ENCODE measurements at regions not wholly inside any gene's neighbourhood (a gene's known extent, or its start where the extent isn't known, plus 50 kb on each side); places are given as distances from the start of the nearest gene placed in this dataset.

GRCh38 chr10:30172091-30172490 is 112.7 kb upstream of the JCAD start:
- no peaks in the 10 kb centered on the region for H3K9me2 ChIP-seq (ENCODE audit: insufficient read depth, low read length)
- no peak overlapping the region for H3K4me2 ChIP-seq (ENCODE audit: low read length)
- H3K4me3 ChIP-seq (ENCODE audit: low read depth, low read length, poor library complexity, severe bottlenecking), result no peak overlapping the region
- H4K20me1 ChIP-seq (ENCODE audit: insufficient read depth, low read length), result no peaks in the 10 kb centered on the region
- no peak for TF ChIP-seq CTCF (conservative IDR thresholded peaks at IDR 0.05; ENCODE audit: low read length)
- no peak for TF ChIP-seq EZH2phosphoT487 (IDR thresholded peaks at IDR 0.05; ENCODE audit: borderline replicate concordance, low read depth, low read length)
- no peak for DNase-seq (ENCODE audit: low spot score)
- no peaks in the 10 kb centered on the region for H3K9me3 ChIP-seq (ENCODE audit: low read length)
- no TSS peak for BruUV-seq (replicated peaks)
- POLR2A ChIA-PET, result interaction anchor here (1.2 kb wide), 1 partner anchor 19 kb away, joined by 3 read pairs; no protein-coding TSS in a partner anchor
- intact Hi-C loops (cut with micrococcal nuclease; ENCODE audit: unreplicated experiment), result no loop called here
- no peaks in the 10 kb centered on the region for H3K79me2 ChIP-seq (ENCODE audit: insufficient read depth, low read depth, low read length)
- no peak overlapping the region for H3K27ac ChIP-seq (ENCODE audit: low read depth, low read length, poor library complexity, severe bottlenecking)
- no peaks in the 10 kb centered on the region for H3K4me1 ChIP-seq (ENCODE audit: insufficient read depth, low read length, poor library complexity, severe bottlenecking)
- no peaks in the 10 kb centered on the region for H3K36me3 ChIP-seq (ENCODE audit: insufficient read depth, low read length)
- CTCF ChIA-PET (ENCODE audit: unreplicated experiment), result no interaction called here
- no peak overlapping the region for H2AFZ ChIP-seq (ENCODE audit: low read length)

DNA sequence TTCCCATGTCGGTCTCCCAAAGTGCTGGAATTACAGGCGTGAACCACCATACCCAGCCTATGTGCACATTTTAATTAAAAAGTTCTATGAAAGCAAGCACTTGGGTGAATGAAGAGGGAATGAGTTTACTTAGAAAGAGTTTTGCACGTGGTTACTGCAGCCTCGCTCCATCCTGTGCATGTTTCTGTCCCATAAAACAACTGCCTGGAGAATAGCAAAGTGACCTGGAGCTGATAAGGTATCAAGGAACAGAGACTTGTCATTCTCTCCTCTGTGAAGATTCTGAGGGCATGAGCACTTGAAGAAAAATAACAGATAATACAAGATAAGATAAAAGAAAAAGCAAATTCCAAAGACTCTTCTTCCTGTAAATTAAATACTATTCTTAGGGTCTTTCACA is 112.2 kb upstream of the JCAD start:
- no peak overlapping the region for H3K4me2 ChIP-seq (ENCODE audit: low read length)
- DNase-seq (ENCODE audit: low spot score), result no peak
- intact Hi-C loops (cut with micrococcal nuclease; ENCODE audit: unreplicated experiment), result no loop called here
- no peak overlapping the region for H3K27ac ChIP-seq (ENCODE audit: low read depth, low read length, poor library complexity, severe bottlenecking)
- no peaks in the 10 kb centered on the region for H3K36me3 ChIP-seq (ENCODE audit: insufficient read depth, low read length)
- no peaks in the 10 kb centered on the region for H3K79me2 ChIP-seq (ENCODE audit: insufficient read depth, low read depth, low read length)
- ChIA-PET CTCF (ENCODE audit: unreplicated experiment) (no interaction called here), POLR2A (interaction anchor here (1.2 kb wide), 1 partner anchor 19 kb away, joined by 3 read pairs; no protein-coding TSS in a partner anchor)
- H3K4me1 ChIP-seq (ENCODE audit: insufficient read depth, low read length, poor library complexity, severe bottlenecking), result no peaks in the 10 kb centered on the region
- TF ChIP-seq CTCF (conservative IDR thresholded peaks at IDR 0.05; ENCODE audit: low read length) (no peak), EZH2phosphoT487 (IDR thresholded peaks at IDR 0.05; ENCODE audit: borderline replicate concordance, low read depth, low read length) (no peak)
- no peak overlapping the region for H2AFZ ChIP-seq (ENCODE audit: low read length)
- H4K20me1 ChIP-seq (ENCODE audit: insufficient read depth, low read length), result no peaks in the 10 kb centered on the region
- BruUV-seq (replicated peaks), result no TSS peak
- no peaks in the 10 kb centered on the region for H3K9me3 ChIP-seq (ENCODE audit: low read length)
- H3K4me3 ChIP-seq (ENCODE audit: low read depth, low read length, poor library complexity, severe bottlenecking), result no peak overlapping the region
- H3K9me2 ChIP-seq (ENCODE audit: insufficient read depth, low read length), result no peaks in the 10 kb centered on the region

DNA sequence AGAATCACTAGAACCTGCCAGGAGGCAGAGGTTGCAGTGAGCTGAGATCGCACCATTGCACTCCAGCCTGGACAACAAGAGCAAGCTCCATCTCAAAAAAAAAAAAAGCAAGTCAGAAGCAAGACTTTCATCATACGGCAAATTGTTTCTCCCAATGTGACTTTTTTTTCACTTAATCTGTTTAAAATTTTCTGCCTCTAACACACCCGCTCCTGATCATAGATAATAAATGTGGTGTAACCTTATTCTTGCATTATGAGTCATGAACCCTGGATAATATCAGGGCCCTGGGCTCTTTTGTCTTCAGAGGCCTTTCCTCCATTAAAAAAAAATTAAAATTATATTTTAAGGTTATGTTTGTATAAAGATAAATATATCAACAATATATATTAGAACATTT is 111.4 kb upstream of the JCAD start:
- BruUV-seq (replicated peaks), result no TSS peak
- Histone ChIP-seq H3K36me3 (ENCODE audit: insufficient read depth, low read length) (no peaks in the 10 kb centered on the region), H3K4me2 (ENCODE audit: low read length) (no peak overlapping the region), H3K4me3 (ENCODE audit: low read depth, low read length, poor library complexity, severe bottlenecking) (no peak overlapping the region), H3K79me2 (ENCODE audit: insufficient read depth, low read depth, low read length) (no peaks in the 10 kb centered on the region), H2AFZ (ENCODE audit: low read length) (no peak overlapping the region), H3K9me2 (ENCODE audit: insufficient read depth, low read length) (no peaks in the 10 kb centered on the region), H4K20me1 (ENCODE audit: insufficient read depth, low read length) (no peaks in the 10 kb centered on the region), H3K4me1 (ENCODE audit: insufficient read depth, low read length, poor library complexity, severe bottlenecking) (no peaks in the 10 kb centered on the region), H3K27ac (ENCODE audit: low read depth, low read length, poor library complexity, severe bottlenecking) (no peak overlapping the region), H3K9me3 (ENCODE audit: low read length) (no peaks in the 10 kb centered on the region)
- intact Hi-C loops (cut with micrococcal nuclease; ENCODE audit: unreplicated experiment), result no loop called here
- TF ChIP-seq EZH2phosphoT487 (IDR thresholded peaks at IDR 0.05; ENCODE audit: borderline replicate concordance, low read depth, low read length), result no peak
- no peak for TF ChIP-seq CTCF (conservative IDR thresholded peaks at IDR 0.05; ENCODE audit: low read length)
- POLR2A ChIA-PET, result no interaction called here
- CTCF ChIA-PET (ENCODE audit: unreplicated experiment), result no interaction called here
- DNase-seq (ENCODE audit: low spot score), result no peak
